ENCODE measurements at regions not wholly inside any gene's neighbourhood (a gene's known extent, or its start where the extent isn't known, plus 50 kb on each side); places are given as distances from the start of the nearest gene placed in this dataset.
"Not testable (repeated sequence)": the region's sequence is repeated elsewhere in the genome, so short reads cannot be mapped to it uniquely, and the experiment has no call there.

GRCh38 chr11:134944131-134944530, 532.1 kb upstream of the B3GAT1 start:
- no peak for DNase-seq (ENCODE audit: low spot score)

- no peak for DNase-seq (ENCODE audit: low spot score)
Measured at GRCh38 chr11:134943544-134943943, 531.5 kb upstream of the B3GAT1 start.

- DNase-seq (ENCODE audit: low spot score), result no peak
Measured at GRCh38 chr11:134942681-134943080, 530.6 kb upstream of the B3GAT1 start.

GRCh38 chr11:134941936-134942600, 530.0 kb upstream of the B3GAT1 start:
- DNase-seq (ENCODE audit: low spot score), result peak; percentile 39

- no peak for DNase-seq (ENCODE audit: low spot score)
Measured at GRCh38 chr11:134941326-134941725, 529.3 kb upstream of the B3GAT1 start.

GRCh38 chr11:134940441-134941126, 528.5 kb upstream of the B3GAT1 start:
- no peak for DNase-seq (ENCODE audit: low spot score)

- DNase-seq (ENCODE audit: low spot score), result no peak
Measured at GRCh38 chr11:134939905-134940304, 527.9 kb upstream of the B3GAT1 start.

GRCh38 chr11:134939031-134939430, 527.0 kb upstream of the B3GAT1 start:
- no peak for DNase-seq (ENCODE audit: low spot score)

- DNase-seq (ENCODE audit: low spot score), result no peak
Measured at GRCh38 chr11:134938212-134938611, 526.2 kb upstream of the B3GAT1 start.

GRCh38 chr11:134937193-134937592, 525.2 kb upstream of the B3GAT1 start:
- DNase-seq (ENCODE audit: low spot score), result not testable (repeated sequence)

GRCh38 chr11:134932761-134933160, 520.7 kb upstream of the B3GAT1 start:
- DNase-seq (ENCODE audit: low spot score), result no peak

- no peak for DNase-seq (ENCODE audit: low spot score)
Measured at GRCh38 chr11:134925432-134925831, 513.4 kb upstream of the B3GAT1 start.

GRCh38 chr11:134923441-134923840, 511.4 kb upstream of the B3GAT1 start:
- DNase-seq (ENCODE audit: low spot score), result no peak

GRCh38 chr11:134921938-134922337, 509.9 kb upstream of the B3GAT1 start:
- no peak for DNase-seq (ENCODE audit: low spot score)

GRCh38 chr11:134920851-134921608, 509.0 kb upstream of the B3GAT1 start:
- DNase-seq (ENCODE audit: low spot score), result no peak

- DNase-seq (ENCODE audit: low spot score), result no peak
Measured at GRCh38 chr11:134916421-134917213, 504.6 kb upstream of the B3GAT1 start.

- no peak for DNase-seq (ENCODE audit: low spot score)
Measured at GRCh38 chr11:134915881-134916280, 503.8 kb upstream of the B3GAT1 start.

GRCh38 chr11:134915212-134915611, 503.2 kb upstream of the B3GAT1 start:
- no peak for DNase-seq (ENCODE audit: low spot score)

GRCh38 chr11:134913999-134914590, 502.1 kb upstream of the B3GAT1 start:
- no peak for DNase-seq (ENCODE audit: low spot score)

- no peak for DNase-seq (ENCODE audit: low spot score)
Measured at GRCh38 chr11:134913391-134913790, 501.3 kb upstream of the B3GAT1 start.

- no peak for DNase-seq (ENCODE audit: low spot score)
Measured at GRCh38 chr11:134911514-134912180, 499.6 kb upstream of the B3GAT1 start.
